HG02938 (cell line): ENCODE measurements at regions not wholly inside any gene's neighbourhood (a gene's known extent, or its start where the extent isn't known, plus 50 kb on each side); places are given as distances from the start of the nearest gene placed in this dataset.

Source experiments
- ATAC-seq: cut with Tn5 transposase; IDR thresholded peaks from one replicate; pipeline ENCODE4 v1.9.1; 2021; ENCODE audit warnings: mild to moderate bottlenecking, moderate library complexity; ENCODE audit not compliant: unreplicated experiment

GRCh38 chr5:165919196-165919595 lies 2372.2 kb upstream of the WWC1 start:
- no peak for ATAC-seq

DNA sequence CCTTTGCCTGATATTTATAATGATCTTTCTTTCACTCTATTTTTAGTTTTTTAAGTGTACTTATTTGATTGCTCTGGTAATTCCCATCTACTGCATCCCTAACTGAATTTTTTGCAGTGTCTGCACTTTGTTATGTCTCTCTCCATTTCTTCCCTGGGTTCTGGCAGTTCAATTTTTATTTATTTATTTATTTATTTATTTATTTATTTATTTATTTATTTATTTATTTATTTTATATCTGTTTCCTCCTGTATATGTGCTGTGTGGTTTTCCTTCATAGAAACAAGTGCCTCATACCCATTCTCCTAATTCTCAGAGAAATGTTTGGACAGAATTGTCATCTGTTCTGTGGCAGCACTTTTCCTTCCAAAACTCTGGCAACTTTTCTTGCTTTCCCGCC lies 2370.8 kb upstream of the WWC1 start:
- ATAC-seq, result no peak

DNA sequence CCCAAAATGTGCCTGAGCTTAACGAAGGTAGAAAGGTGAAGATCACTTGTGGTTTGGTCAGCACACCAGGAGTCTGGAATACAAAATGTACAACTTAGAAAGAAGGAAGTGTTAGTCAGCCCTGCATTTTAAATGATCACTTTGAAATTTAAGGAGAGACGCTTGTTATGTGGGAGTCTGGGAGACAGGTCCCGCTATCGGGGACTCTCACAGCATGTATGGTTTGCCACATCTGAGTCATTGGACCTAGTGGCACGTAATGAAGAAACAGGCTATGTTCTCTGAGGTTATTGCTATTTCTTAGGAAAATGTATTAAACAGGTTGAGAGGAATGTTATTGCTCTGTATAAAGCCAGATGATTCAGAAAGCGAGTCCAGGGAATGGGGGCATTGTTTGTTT lies 2362.5 kb upstream of the WWC1 start:
- no peak for ATAC-seq

- ATAC-seq, result no peak
These were observed 2350.9 kb upstream of the WWC1 start for GRCh38 chr5:165940541-165940940.

GRCh38 chr5:165956854-165957253 lies 2334.6 kb upstream of the WWC1 start:
- no peak for ATAC-seq

GRCh38 chr5:165981671-165982070 lies 2309.8 kb upstream of the WWC1 start:
- no peak for ATAC-seq

DNA sequence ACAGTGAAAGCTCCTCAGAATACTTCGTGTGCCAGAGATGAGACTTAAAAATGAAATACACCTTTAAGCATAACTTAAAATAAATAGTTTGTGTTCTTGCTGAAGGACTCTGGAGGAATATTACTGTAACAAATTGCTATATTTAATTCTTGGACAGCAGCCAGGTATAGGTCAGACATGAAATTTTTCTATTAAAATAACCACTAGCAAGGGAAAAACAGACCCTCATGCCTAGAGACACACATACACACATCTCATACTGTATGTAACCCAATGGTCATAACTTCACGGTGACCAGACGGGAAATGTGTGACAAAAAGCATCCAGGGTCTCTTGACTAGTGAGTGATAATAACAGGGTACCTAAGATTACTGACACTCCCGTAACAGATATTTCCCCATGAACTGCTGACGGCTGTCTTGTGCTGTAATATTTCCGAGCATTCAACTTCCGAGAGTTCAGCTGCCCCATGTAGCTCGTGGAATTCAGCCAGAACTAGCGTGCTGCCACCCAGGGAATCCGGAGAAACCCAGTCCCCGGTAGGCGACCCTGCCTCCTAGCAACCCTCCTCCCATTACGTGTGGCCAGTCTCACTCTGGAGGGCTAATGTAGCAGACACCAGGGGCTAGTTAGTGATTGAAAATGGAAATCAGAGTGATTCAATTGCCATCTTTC lies 2295.1 kb upstream of the WWC1 start:
- ATAC-seq, result no peak

DNA sequence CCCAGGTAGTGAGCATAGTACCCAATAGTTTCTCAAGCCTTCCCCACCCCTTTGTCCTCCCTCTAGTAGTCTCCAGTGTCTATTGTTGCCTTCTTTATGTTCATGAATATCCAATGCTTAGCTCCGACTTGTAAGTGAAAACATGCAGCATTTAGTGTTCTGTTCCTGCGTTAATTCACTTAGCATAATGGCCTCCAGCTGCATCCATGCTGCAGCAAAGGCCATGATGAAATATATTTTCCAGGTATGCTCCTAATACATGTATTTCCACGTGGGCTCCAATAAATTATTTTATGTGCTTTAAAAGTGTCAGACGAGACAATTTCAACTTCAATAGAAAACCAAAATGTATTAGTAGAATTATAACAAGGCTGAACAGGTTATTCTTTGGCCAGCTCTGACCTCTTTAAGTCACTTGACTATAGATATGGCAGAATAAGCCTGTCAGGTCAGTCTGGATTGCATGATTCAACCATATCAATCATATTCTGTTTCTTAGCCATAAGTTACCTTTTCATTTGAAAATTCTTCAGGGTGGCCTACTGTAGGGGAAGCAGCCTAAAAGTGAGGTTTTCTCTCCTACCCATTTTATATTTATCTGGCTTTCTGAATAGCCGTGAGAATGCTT lies 2291.6 kb upstream of the WWC1 start:
- ATAC-seq, result no peak

- ATAC-seq, result no peak
These were observed 2287.4 kb upstream of the WWC1 start for GRCh38 chr5:166004006-166004405.

DNA sequence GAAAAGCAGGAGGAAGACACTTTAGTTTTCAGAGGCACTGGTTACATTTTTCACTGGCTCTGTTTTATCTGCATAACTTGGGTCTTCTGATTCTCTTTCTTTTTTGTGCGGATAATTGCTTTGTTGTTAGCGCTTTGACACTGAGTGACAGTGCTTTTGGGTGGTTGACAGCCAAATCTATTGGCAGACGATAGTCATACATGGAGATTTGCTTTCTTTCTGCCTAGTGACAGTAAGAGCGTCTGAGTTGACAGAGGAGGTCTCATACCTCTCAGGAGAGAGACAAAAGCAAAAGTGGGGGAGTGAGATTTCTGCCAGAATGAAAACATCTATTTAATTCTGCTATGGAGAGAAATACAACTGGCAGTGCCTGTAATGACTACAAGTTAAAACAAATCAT lies 2278.0 kb upstream of the WWC1 start:
- no peak for ATAC-seq

- no peak for ATAC-seq
These were observed 2277.2 kb upstream of the WWC1 start for GRCh38 chr5:166014256-166014655.

- no peak for ATAC-seq
These were observed 2272.7 kb upstream of the WWC1 start for GRCh38 chr5:166018716-166019115.

DNA sequence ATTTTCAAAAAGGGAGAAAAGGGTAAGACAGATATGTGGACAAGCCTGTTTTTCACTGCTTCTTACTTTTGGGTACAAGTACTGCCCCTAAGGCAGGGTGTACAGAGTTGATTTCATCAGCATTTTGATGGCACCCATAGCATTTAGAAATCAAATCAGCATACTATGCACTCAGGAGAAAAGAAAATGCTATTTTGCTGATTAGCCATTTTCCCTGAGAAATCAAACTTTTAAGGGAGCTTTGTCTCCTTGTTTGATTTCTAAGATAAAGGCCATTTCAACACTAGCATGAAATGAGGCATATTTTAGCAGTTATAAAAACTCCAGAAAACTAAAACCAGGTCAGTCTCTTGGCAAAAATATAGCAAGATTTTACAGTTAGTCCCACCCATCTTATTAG lies 2269.4 kb upstream of the WWC1 start:
- ATAC-seq, result no peak

- ATAC-seq, result no peak
These were observed 2266.5 kb upstream of the WWC1 start for GRCh38 chr5:166024970-166025369.

- no peak for ATAC-seq
These were observed 2263.9 kb upstream of the WWC1 start for GRCh38 chr5:166027582-166027981.

- ATAC-seq, result no peak
These were observed 2259.5 kb upstream of the WWC1 start for GRCh38 chr5:166031926-166032325.

- no peak for ATAC-seq
These were observed 2258.8 kb upstream of the WWC1 start for GRCh38 chr5:166032601-166033000.

GRCh38 chr5:166045961-166046360 lies 2245.5 kb upstream of the WWC1 start:
- ATAC-seq, result no peak

GRCh38 chr5:166046956-166047355 lies 2244.5 kb upstream of the WWC1 start:
- ATAC-seq, result no peak

DNA sequence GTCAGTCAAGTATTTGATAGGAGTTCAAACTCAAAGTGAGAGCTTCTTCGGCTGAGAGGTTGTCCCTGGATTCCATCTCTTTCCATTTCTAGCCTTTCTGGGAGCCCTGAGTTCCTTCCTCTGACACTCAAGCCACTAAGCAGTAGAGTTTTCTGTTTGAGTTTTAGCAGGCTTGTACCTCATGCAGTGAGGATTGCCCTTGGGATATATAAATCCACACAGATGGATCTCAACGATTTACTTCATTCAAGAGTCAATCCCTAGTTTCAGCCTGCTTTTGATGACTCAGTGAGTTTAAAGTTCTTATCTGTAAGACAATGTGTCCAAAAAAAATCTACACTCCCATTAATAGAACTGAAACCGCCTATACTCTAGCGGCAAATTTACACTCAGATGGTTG lies 2240.9 kb upstream of the WWC1 start:
- no peak for ATAC-seq

DNA sequence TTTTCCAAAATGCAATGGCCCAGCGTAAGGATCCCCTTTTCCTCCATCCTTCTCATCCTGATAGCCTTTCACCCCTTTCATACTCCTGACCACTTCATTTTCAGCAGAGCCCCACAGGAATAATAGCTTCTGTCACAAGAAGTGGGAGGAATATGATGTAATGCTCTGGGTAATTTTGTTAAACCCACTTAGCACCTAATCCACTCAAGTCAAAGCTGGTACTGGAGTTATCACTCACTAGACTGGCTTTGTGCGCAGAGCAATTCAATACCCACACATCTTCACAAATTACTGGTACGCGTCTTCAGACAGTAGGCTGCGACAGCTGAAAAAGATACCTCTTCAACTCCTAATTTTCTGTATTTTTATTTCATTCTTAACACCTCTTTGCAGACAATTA lies 2232.8 kb upstream of the WWC1 start:
- no peak for ATAC-seq

GRCh38 chr5:166062094-166062493 lies 2229.4 kb upstream of the WWC1 start:
- ATAC-seq, result no peak

DNA sequence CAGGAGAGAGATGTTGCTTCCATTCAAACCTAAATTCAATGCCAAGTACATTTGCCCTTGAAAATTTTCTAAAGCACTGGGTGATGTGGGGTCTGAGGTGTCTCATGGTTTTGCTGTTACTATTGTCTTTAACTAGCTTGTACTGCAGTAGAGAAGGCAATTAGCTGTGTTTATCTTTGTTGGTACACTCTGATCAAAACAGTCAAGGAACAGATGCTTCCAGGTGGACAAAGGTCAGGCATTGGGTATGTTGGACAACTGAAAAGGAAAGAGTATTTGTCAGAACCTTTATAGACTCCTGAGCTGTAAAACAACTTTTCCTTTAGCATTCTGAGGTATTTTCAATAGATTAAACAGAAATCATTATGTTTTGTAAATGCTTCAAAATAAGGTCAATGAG lies 2228.7 kb upstream of the WWC1 start:
- ATAC-seq, result no peak
